ENCODE measurements at regions not wholly inside any gene's neighbourhood (a gene's known extent, or its start where the extent isn't known, plus 50 kb on each side); places are given as distances from the start of the nearest gene placed in this dataset.

GRCh38 chr18:51778115-51778514 lies 561.9 kb upstream of the DCC start:
- H3K27me3 ChIP-seq = no peaks in the 10 kb centered on the region
- H3K9me3 ChIP-seq = no peaks in the 10 kb centered on the region
- no peaks in the 10 kb centered on the region for H3K36me3 ChIP-seq
- H3K4me1 ChIP-seq = no peaks in the 10 kb centered on the region
- H3K27ac ChIP-seq = no peak overlapping the region
- no peak overlapping the region for H3K4me3 ChIP-seq
- DNase-seq = no peak
- TF ChIP-seq, protein P1, sequence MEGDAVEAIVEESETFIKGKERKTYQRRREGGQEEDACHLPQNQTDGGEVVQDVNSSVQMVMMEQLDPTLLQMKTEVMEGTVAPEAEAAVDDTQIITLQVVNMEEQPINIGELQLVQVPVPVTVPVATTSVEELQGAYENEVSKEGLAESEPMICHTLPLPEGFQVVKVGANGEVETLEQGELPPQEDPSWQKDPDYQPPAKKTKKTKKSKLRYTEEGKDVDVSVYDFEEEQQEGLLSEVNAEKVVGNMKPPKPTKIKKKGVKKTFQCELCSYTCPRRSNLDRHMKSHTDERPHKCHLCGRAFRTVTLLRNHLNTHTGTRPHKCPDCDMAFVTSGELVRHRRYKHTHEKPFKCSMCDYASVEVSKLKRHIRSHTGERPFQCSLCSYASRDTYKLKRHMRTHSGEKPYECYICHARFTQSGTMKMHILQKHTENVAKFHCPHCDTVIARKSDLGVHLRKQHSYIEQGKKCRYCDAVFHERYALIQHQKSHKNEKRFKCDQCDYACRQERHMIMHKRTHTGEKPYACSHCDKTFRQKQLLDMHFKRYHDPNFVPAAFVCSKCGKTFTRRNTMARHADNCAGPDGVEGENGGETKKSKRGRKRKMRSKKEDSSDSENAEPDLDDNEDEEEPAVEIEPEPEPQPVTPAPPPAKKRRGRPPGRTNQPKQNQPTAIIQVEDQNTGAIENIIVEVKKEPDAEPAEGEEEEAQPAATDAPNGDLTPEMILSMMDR (IDR thresholded peaks at IDR 0.05) = no peak
- TF ChIP-seq POLR2A (IDR thresholded peaks at IDR 0.05) = no peak

- Histone ChIP-seq H3K27me3 (no peaks in the 10 kb centered on the region), H3K4me3 (no peak overlapping the region), H3K27ac (no peak overlapping the region), H3K4me1 (no peaks in the 10 kb centered on the region), H3K9me3 (no peaks in the 10 kb centered on the region), H3K36me3 (no peaks in the 10 kb centered on the region)
- DNase-seq = no peak
- TF ChIP-seq, protein P1 (IDR thresholded peaks at IDR 0.05) = no peak
- TF ChIP-seq POLR2A (IDR thresholded peaks at IDR 0.05) = no peak
Measured at GRCh38 chr18:51789871-51790270, 550.1 kb upstream of the DCC start.

DNA sequence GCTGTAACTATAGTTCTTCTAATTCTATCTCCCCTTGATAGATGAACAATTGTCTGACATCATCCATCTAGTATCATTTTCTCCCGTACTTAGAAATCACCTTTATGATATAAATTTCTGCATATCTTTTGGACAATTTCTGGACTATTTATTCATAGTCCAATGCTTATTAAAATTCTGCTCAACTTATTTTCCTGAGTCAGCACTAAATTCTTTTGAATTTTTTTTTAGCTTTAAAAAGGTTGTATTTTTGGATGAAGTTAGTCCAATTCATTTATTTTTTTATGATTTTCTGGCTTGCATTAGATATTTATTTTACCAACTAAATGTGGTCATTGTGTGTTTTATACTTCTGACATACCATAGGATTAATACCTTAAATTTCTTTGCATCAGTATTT lies 538.5 kb upstream of the DCC start:
- DNase-seq = no peak
- Histone ChIP-seq H3K27me3 (no peaks in the 10 kb centered on the region), H3K4me1 (no peaks in the 10 kb centered on the region), H3K27ac (no peak overlapping the region), H3K36me3 (no peaks in the 10 kb centered on the region), H3K9me3 (no peaks in the 10 kb centered on the region), H3K4me3 (no peak overlapping the region)
- TF ChIP-seq POLR2A (IDR thresholded peaks at IDR 0.05) = no peak
- TF ChIP-seq, protein P1 (IDR thresholded peaks at IDR 0.05) = no peak

- no peak for DNase-seq
- no peaks in the 10 kb centered on the region for H3K4me1 ChIP-seq
- no peaks in the 10 kb centered on the region for H3K36me3 ChIP-seq
- H3K4me3 ChIP-seq = no peak overlapping the region
- H3K27ac ChIP-seq = no peak overlapping the region
- TF ChIP-seq POLR2A (IDR thresholded peaks at IDR 0.05) = no peak
- TF ChIP-seq, protein P1 (IDR thresholded peaks at IDR 0.05) = no peak
- H3K9me3 ChIP-seq = no peaks in the 10 kb centered on the region
- no peaks in the 10 kb centered on the region for H3K27me3 ChIP-seq
Measured at GRCh38 chr18:51802569-51803428, 537.2 kb upstream of the DCC start.

DNA sequence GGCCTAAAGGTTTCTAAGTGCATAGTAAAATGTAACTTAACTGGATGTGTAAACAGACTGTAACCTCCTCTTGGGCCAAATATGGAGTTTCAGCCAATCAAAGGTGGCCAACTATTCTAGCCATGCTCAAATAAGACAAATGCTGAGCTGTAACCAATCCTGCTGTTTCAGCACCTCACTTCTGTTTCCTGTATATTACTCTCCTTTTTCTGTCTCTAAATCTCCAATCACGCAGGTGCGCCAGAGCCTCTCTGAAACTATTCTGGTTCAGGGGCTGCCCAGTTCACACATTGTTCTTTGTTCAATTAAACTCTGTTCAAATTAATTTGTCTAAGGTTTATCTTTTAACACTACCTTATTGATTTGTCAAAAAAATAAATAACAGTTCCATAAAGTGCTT lies 532.7 kb upstream of the DCC start:
- H3K27me3 ChIP-seq = no peaks in the 10 kb centered on the region
- H3K27ac ChIP-seq = no peak overlapping the region
- H3K36me3 ChIP-seq = no peaks in the 10 kb centered on the region
- no peak overlapping the region for H3K4me3 ChIP-seq
- TF ChIP-seq, protein P1 (IDR thresholded peaks at IDR 0.05) = no peak
- no peak for TF ChIP-seq POLR2A (IDR thresholded peaks at IDR 0.05)
- H3K9me3 ChIP-seq = no peaks in the 10 kb centered on the region
- no peak for DNase-seq
- no peaks in the 10 kb centered on the region for H3K4me1 ChIP-seq
